CD14-positive monocyte (primary cell): ENCODE measurements at regions not wholly inside any gene's neighbourhood (a gene's known extent, or its start where the extent isn't known, plus 50 kb on each side); places are given as distances from the start of the nearest gene placed in this dataset.
"Not testable (repeated sequence)": the region's sequence is repeated elsewhere in the genome, so short reads cannot be mapped to it uniquely, and the experiment has no call there.

Experiments used
- DNase-seq, 3 donors: peaks; one replicate each; pipeline ENCODE4 v3.0.0-alpha.2; 2011 to 2022
- H2AFZ ChIP-seq: 2 replicates; pipeline ENCODE4 v1.6.0; 2012; ENCODE audit warnings: mild to moderate bottlenecking, low read depth, low read length, inconsistent platforms; ENCODE audit not compliant: insufficient read depth, poor library complexity, severe bottlenecking
- H3K27ac ChIP-seq, 2 donors: 1 replicate in 1 of 2; 2 replicates in 1 of 2; pipeline ENCODE4 v1.5.1; 2012 to 2013; ENCODE audit warnings: low read length in 2 of 2, control low read depth in 1 of 2, inconsistent platforms in 1 of 2, low read depth in 1 of 2, mild to moderate bottlenecking in 1 of 2
- H3K27me3 ChIP-seq, 2 donors: one replicate each; pipeline versions ENCODE4 v1.6.0 to v1.6.1; 2011 to 2013; ENCODE audit warnings: low read length in 2 of 2; ENCODE audit not compliant: control insufficient read depth in 2 of 2, insufficient read depth in 2 of 2
- H3K36me3 ChIP-seq, 2 donors: replicated peaks in 1 of 2; 1 replicate in 1 of 2; 2 replicates in 1 of 2; pipeline versions ENCODE4 v1.5.1 to v1.6.1; 2012 to 2013; ENCODE audit warnings: low read length in 2 of 2, control low read depth in 1 of 2, inconsistent platforms in 1 of 2, mild to moderate bottlenecking in 1 of 2; ENCODE audit not compliant: insufficient read depth in 2 of 2, control insufficient read depth in 1 of 2
- H3K4me1 ChIP-seq, 2 donors: 1 replicate in 1 of 2; 2 replicates in 1 of 2; pipeline versions ENCODE4 v1.5.1 to v1.6.1; 2012 to 2013; ENCODE audit warnings: low read length in 2 of 2, control low read depth in 1 of 2, inconsistent platforms in 1 of 2, mild to moderate bottlenecking in 1 of 2, moderate library complexity in 1 of 2; ENCODE audit not compliant: insufficient read depth in 2 of 2, control insufficient read depth in 1 of 2
- H3K4me2 ChIP-seq: replicated peaks from 2 replicates; pipeline ENCODE3; 2012; ENCODE audit warnings: low read length, moderate library complexity, mild to moderate bottlenecking; ENCODE audit not compliant: poor library complexity, severe bottlenecking; ENCODE audit errors: extremely low read depth
- H3K4me3 ChIP-seq, 3 experiments: fragments of 200-600 bp in 1 of 3; sonication (generic) in 1 of 3; replicated peaks in 1 of 3; 1 replicate in 2 of 3; 2 replicates in 1 of 3; pipeline ENCODE4 v1.5.1; 2011 to 2013; ENCODE audit warnings: low read length in 3 of 3, mild to moderate bottlenecking in 3 of 3, control low read depth in 2 of 3, low read depth in 2 of 3, inconsistent platforms in 1 of 3, moderate library complexity in 1 of 3
- H3K79me2 ChIP-seq: 2 replicates; pipeline ENCODE4 v1.6.0; 2012; ENCODE audit warnings: mild to moderate bottlenecking, control low read depth, inconsistent platforms, low read length, moderate library complexity; ENCODE audit not compliant: insufficient read depth
- H3K9ac ChIP-seq: 2 replicates; pipeline ENCODE4 v1.6.0; 2017; ENCODE audit warnings: low read length, mild to moderate bottlenecking; ENCODE audit not compliant: insufficient read depth, poor library complexity, severe bottlenecking
- H3K9me3 ChIP-seq, 2 donors: replicated peaks in 1 of 2; 1 replicate in 1 of 2; 2 replicates in 1 of 2; pipeline versions ENCODE4 v1.5.1 to v1.6.1; 2012 to 2013; ENCODE audit warnings: low read length in 2 of 2, control low read depth in 1 of 2; ENCODE audit not compliant: control insufficient read depth in 1 of 2, insufficient read depth in 1 of 2
- H4K20me1 ChIP-seq: 2 replicates; pipeline ENCODE4 v1.6.0; 2012; ENCODE audit warnings: mild to moderate bottlenecking, low read length, control low read depth, moderate library complexity; ENCODE audit not compliant: insufficient read depth
- H3K27ac Mint-ChIP-seq, 7 donors: one replicate each; pipeline ENCODE4 v1.8.0; 2020; ENCODE audit warnings: mild to moderate bottlenecking in 7 of 7, mixed read lengths in 7 of 7, moderate library complexity in 6 of 7, inconsistent platforms in 2 of 7
- H3K27me3 Mint-ChIP-seq, 3 donors: one replicate each; pipeline ENCODE4 v1.8.0; 2021 to 2022; ENCODE audit warnings: low read depth in 3 of 3, mild to moderate bottlenecking in 3 of 3, mixed read lengths in 3 of 3, moderate library complexity in 3 of 3, inconsistent platforms in 1 of 3
- H3K36me3 Mint-ChIP-seq, 2 donors: one replicate each; pipeline ENCODE4 v1.8.0; 2020; ENCODE audit warnings: mixed read lengths in 2 of 2, inconsistent platforms in 1 of 2, mild to moderate bottlenecking in 1 of 2
- H3K4me1 Mint-ChIP-seq: one replicate; pipeline ENCODE4 v1.8.0; 2020; ENCODE audit warnings: mild to moderate bottlenecking, mixed read lengths
- H3K4me3 Mint-ChIP-seq, 2 donors: one replicate each; pipeline ENCODE4 v1.8.0; 2020; ENCODE audit warnings: mild to moderate bottlenecking in 2 of 2, mixed read lengths in 2 of 2, moderate library complexity in 1 of 2
- H3K9me3 Mint-ChIP-seq, 7 donors: one replicate each; pipeline ENCODE4 v1.8.0; 2020 to 2022; ENCODE audit warnings: mixed read lengths in 7 of 7, mild to moderate bottlenecking in 6 of 7, moderate library complexity in 6 of 7, inconsistent platforms in 2 of 7
- WGBS: methylation state at CpG from one replicate; pipeline ENCODE4 v1.1.5; 2013; ENCODE audit warnings: missing lambda C conversion rate; ENCODE audit not compliant: insufficient coverage; 5-methylcytosine and 5-hydroxymethylcytosine counted together
- intact Hi-C, 2 donors: fragments of 100-400 bp; cut with micrococcal nuclease; formaldehyde crosslinking; loops; one replicate each; pipeline versions ENCODE4 v1.15.0 to v1.15.1; 2023

GRCh38 chr5:177941386-177941785 lies 54.7 kb downstream of the PROP1 start:
- peak overlapping the region in 1 of 7 donors; percentile 44 for H3K27ac Mint-ChIP-seq

GRCh38 chr5:177939246-177940171 lies 56.5 kb downstream of the PROP1 start:
- WGBS = under 1% methylated on average over 28 of the region's 79 CpGs
- not testable (repeated sequence) for H3K4me2 ChIP-seq, H3K27ac Mint-ChIP-seq

More at GRCh38 chr5:177941386-177941785, 54.7 kb downstream of the PROP1 start:
- DNase-seq, H3K36me3 ChIP-seq, H3K4me2 ChIP-seq, H3K4me3 ChIP-seq, H3K79me2 ChIP-seq, H3K27ac ChIP-seq, H2AFZ ChIP-seq, H3K9me3 Mint-ChIP-seq, H3K4me1 ChIP-seq, intact Hi-C loops, H3K36me3 Mint-ChIP-seq, H4K20me1 ChIP-seq, H3K4me1 Mint-ChIP-seq, H3K9me3 ChIP-seq, H3K9ac ChIP-seq: not testable (repeated sequence)
- no CpG with 5 or more reads among the region's 5 CpGs for WGBS
- H3K27me3 ChIP-seq = peaks cover 6 to 19% of the 10 kb centered on the region in 2 donors
- H3K27me3 Mint-ChIP-seq = peaks cover 32 to 59% (median 44%) of the 10 kb centered on the region in 3 donors
- peak overlapping the region in 1 of 2 donors; percentile 26 for H3K4me3 Mint-ChIP-seq

GRCh38 chr5:177938767-177939166 lies 57.3 kb downstream of the PROP1 start:
- H3K9me3 ChIP-seq, H3K27ac ChIP-seq, intact Hi-C loops, H4K20me1 ChIP-seq, H2AFZ ChIP-seq, H3K4me3 ChIP-seq, H3K4me1 ChIP-seq, H3K27ac Mint-ChIP-seq, H3K79me2 ChIP-seq, H3K9me3 Mint-ChIP-seq, H3K36me3 Mint-ChIP-seq, DNase-seq, H3K4me2 ChIP-seq, H3K9ac ChIP-seq, H3K4me1 Mint-ChIP-seq, H3K36me3 ChIP-seq: not testable (repeated sequence)
- peaks cover 6 to 17% of the 10 kb centered on the region in 2 donors for H3K27me3 ChIP-seq
- 25% methylated on average over 1 of the region's 7 CpGs for WGBS
- H3K4me3 Mint-ChIP-seq = peak overlapping the region in 1 of 2 donors; percentile 49
- peaks cover 29 to 39% (median 34%) of the 10 kb centered on the region in 3 donors for H3K27me3 Mint-ChIP-seq

More at GRCh38 chr5:177939246-177940171, 56.5 kb downstream of the PROP1 start:
- Mint-ChIP-seq H3K4me3 (peak overlapping the region; percentile 45 to 67), H3K27me3 (peaks cover 33 to 46% (median 38%) of the 10 kb centered on the region in 3 donors)
- H3K36me3 Mint-ChIP-seq, H3K4me3 ChIP-seq, H3K9me3 ChIP-seq, DNase-seq, H3K79me2 ChIP-seq, H3K36me3 ChIP-seq, H2AFZ ChIP-seq, H3K9ac ChIP-seq, H3K9me3 Mint-ChIP-seq, H4K20me1 ChIP-seq, H3K4me1 ChIP-seq, H3K27ac ChIP-seq, intact Hi-C loops, H3K4me1 Mint-ChIP-seq: not testable (repeated sequence)
- H3K27me3 ChIP-seq = peaks cover 6 to 19% of the 10 kb centered on the region in 2 donors

GRCh38 chr5:177934233-177934632 lies 61.8 kb downstream of the PROP1 start:
- DNase-seq, H3K79me2 ChIP-seq, H3K27ac Mint-ChIP-seq, H3K4me1 Mint-ChIP-seq, H3K9me3 ChIP-seq, H3K4me1 ChIP-seq, H3K27me3 ChIP-seq, H4K20me1 ChIP-seq, H3K36me3 Mint-ChIP-seq, H3K27ac ChIP-seq, H3K4me2 ChIP-seq, H3K36me3 ChIP-seq, H3K4me3 Mint-ChIP-seq, H3K9me3 Mint-ChIP-seq, H3K9ac ChIP-seq, intact Hi-C loops, H3K4me3 ChIP-seq, H2AFZ ChIP-seq: not testable (repeated sequence)
- peaks cover 10 to 12% (median 10%) of the 10 kb centered on the region in 3 donors for H3K27me3 Mint-ChIP-seq
